Esophagus squamous epithelium (tissue), 5 donors: ENCODE measurements at regions not wholly inside any gene's neighbourhood (a gene's known extent, or its start where the extent isn't known, plus 50 kb on each side); places are given as distances from the start of the nearest gene placed in this dataset.

ENCODE experiments used
- DNase-seq: peaks from one replicate; lab custom pipeline; 2025; lab: John Stamatoyannopoulos, UW
- H3K27ac ChIP-seq, 4 donors: fragments of 200-600 bp; sonication (generic); one replicate each; pipeline ENCODE4 v1.5.1; 2016 to 2019; ENCODE audit warnings: mild to moderate bottlenecking in 1 of 4
- H3K27me3 ChIP-seq, 4 donors: fragments of 200-600 bp; sonication (generic); 1 replicate in 3 of 4; 2 replicates in 1 of 4; pipeline versions ENCODE4 v1.5.1 to v1.6.0; 2017 to 2021; ENCODE audit warnings: antibody characterized with exemption in 1 of 4
- H3K36me3 ChIP-seq, 3 donors: fragments of 200-600 bp; sonication (generic); one replicate each; pipeline ENCODE4 v1.5.1; 2016 to 2019
- H3K4me1 ChIP-seq, 3 donors: fragments of 200-600 bp; sonication (generic); one replicate each; pipeline ENCODE4 v1.5.1; 2017 to 2019
- H3K4me3 ChIP-seq, 4 donors: fragments of 200-600 bp; sonication (generic); 1 replicate in 3 of 4; 2 replicates in 1 of 4; pipeline ENCODE4 v1.5.1; 2016 to 2019; ENCODE audit warnings: mild to moderate bottlenecking in 2 of 4, moderate library complexity in 1 of 4
- H3K9me3 ChIP-seq, 3 donors: fragments of 200-600 bp; sonication (generic); one replicate each; pipeline ENCODE4 v1.5.1; 2016 to 2019
- POLR2A ChIP-seq, 4 donors: fragments of 450-650 bp; IDR thresholded peaks; one replicate each; pipeline ENCODE4 v1.6.1; 2017; ENCODE audit warnings: antibody characterized with exemption in 4 of 4, mild to moderate bottlenecking in 4 of 4, moderate library complexity in 3 of 4
- WGBS, 2 donors: methylation state at CpG; one replicate each; pipeline ENCODE4 v1.1.5; 2018; 5-methylcytosine and 5-hydroxymethylcytosine counted together
- intact Hi-C: fragments of 100-400 bp; cut with DNase I; formaldehyde crosslinking; loops from one replicate; pipeline ENCODE4 v1.15.0; 2022
- TF ChIP-seq, protein P1 (sequence below), 6 experiments: fragments of 450-650 bp in 4 of 6; fragments of 200-600 bp in 2 of 6; sonication (generic) in 2 of 6; IDR thresholded peaks; one replicate each; pipeline ENCODE4 v1.5.1; 2016 to 2019; ENCODE audit warnings: antibody characterized with exemption in 6 of 6, mild to moderate bottlenecking in 4 of 6, moderate library complexity in 4 of 6
- donor health status: DM: yes; HTN: yes; CAD: no.

DNA sequence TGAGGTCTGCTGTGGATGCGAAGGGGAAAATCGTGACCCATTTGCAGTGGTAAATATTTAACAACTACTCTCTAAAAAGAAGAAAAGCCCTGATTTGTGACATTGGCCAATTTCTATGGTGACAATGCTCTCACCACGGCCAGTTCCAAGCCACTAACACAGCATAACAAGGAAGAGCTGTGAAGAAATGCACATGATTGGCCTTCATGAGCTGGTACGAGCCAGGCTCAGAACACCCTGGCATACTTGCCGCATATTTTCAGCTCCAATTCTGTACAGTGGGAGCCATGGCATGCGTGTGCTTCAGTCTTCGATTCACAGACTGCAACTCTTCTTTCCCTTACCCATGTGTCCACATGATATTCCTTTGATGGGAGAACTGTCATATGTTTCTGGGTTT lies 363.9 kb upstream of the CDH5 start:
- H3K4me1 ChIP-seq: peaks cover 0 to 22% (median 0%) of the 10 kb centered on the region in 3 donors
- H3K27me3 ChIP-seq: no peaks in the 10 kb centered on the region
- TF ChIP-seq, protein P1, sequence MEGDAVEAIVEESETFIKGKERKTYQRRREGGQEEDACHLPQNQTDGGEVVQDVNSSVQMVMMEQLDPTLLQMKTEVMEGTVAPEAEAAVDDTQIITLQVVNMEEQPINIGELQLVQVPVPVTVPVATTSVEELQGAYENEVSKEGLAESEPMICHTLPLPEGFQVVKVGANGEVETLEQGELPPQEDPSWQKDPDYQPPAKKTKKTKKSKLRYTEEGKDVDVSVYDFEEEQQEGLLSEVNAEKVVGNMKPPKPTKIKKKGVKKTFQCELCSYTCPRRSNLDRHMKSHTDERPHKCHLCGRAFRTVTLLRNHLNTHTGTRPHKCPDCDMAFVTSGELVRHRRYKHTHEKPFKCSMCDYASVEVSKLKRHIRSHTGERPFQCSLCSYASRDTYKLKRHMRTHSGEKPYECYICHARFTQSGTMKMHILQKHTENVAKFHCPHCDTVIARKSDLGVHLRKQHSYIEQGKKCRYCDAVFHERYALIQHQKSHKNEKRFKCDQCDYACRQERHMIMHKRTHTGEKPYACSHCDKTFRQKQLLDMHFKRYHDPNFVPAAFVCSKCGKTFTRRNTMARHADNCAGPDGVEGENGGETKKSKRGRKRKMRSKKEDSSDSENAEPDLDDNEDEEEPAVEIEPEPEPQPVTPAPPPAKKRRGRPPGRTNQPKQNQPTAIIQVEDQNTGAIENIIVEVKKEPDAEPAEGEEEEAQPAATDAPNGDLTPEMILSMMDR (IDR thresholded peaks at IDR 0.05): no peak
- no peak for TF ChIP-seq POLR2A (IDR thresholded peaks at IDR 0.05)
- no peak overlapping the region for H3K4me3 ChIP-seq
- 80 to 81% methylated on average over 7 of the region's 7 CpGs for WGBS, 2 donors
- intact Hi-C loops: no loop called here
- no peak for DNase-seq
- H3K9me3 ChIP-seq: no peaks in the 10 kb centered on the region
- H3K36me3 ChIP-seq: no peaks in the 10 kb centered on the region
- H3K27ac ChIP-seq: peak overlapping the region in 1 of 4 donors; percentile 33

DNA sequence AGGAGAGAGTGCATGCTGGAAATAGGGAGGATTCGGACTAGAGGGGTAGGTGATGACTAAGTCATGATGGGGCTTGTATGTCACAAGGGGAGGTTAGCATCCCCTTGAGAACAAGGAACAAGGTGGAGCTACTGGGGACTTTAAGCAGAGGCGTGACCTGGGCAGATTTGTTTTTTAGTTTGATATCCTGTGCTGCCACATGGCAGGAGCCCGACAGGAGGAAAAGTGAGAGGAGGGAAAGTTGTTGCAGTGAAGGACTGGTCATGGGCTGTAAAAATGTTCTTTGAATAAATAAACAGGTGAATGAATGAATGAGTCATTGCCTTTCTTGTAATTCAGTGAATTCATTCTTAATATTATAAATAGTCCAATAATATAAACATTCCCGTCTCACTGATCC lies 365.1 kb upstream of the CDH5 start:
- intact Hi-C loops: no loop called here
- no peak overlapping the region for H3K27ac ChIP-seq
- WGBS, 2 donors: 43 to 44% methylated on average over 4 of the region's 4 CpGs

DNA sequence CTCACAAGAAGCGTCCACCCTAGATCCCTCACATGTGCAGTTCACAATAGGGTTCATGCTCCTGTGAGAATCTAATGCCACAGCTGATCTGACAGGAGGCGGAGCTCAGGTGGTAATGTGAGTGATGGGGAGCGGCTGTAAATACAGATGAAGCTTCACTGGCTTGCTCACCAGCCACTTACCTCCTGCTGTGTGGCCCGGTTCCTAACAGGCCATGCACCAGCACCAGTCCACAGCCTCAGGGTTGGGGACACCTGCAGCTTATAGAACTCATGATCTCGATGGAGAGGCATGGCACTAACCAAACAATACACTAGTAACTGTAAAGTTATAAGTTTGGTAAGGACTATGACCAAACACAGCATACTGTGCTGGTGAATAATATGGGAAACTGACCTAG lies 368.0 kb upstream of the CDH5 start:
- TF ChIP-seq POLR2A (IDR thresholded peaks at IDR 0.05): no peak
- TF ChIP-seq, protein P1 (IDR thresholded peaks at IDR 0.05): no peak
- intact Hi-C loops: no loop called here

More for the DNA sequence above, 365.1 kb upstream of the CDH5 start:
- Histone ChIP-seq H3K4me1 (peaks cover 0 to 22% (median 0%) of the 10 kb centered on the region in 3 donors), H3K27me3 (no peaks in the 10 kb centered on the region), H3K4me3 (no peak overlapping the region), H3K36me3 (no peaks in the 10 kb centered on the region), H3K9me3 (no peaks in the 10 kb centered on the region)
- no peak for DNase-seq
- TF ChIP-seq, protein P1 (IDR thresholded peaks at IDR 0.05): no peak
- no peak for TF ChIP-seq POLR2A (IDR thresholded peaks at IDR 0.05)

DNA sequence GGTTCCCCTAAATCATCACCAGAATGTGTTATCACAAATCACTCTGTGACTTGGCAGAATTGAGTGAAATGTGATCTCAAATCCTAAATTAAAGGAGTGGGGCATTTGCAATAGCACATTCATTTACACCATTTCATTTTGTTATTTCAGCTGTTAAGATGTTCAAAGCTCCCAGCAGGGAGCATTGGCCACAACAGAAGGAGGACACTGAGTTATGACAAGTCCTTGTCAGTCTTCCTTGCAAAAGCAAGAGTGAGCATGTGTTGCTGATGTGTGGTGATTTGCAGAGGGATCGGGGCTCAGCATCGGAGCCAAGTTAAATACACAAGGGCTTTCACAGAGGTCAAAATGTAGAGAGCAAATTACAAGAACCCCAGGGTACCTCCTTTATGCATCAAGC lies 372.2 kb upstream of the CDH5 start:
- H3K27ac ChIP-seq: no peak overlapping the region
- no peak overlapping the region for H3K4me3 ChIP-seq
- DNase-seq: no peak
- intact Hi-C loops: no loop called here
- H3K4me1 ChIP-seq: no peaks in the 10 kb centered on the region
- H3K9me3 ChIP-seq: no peaks in the 10 kb centered on the region
- no peaks in the 10 kb centered on the region for H3K36me3 ChIP-seq
- 28 to 40% methylated on average over 1 to 2 of the region's 2 CpGs for WGBS, 2 donors
- TF ChIP-seq POLR2A (IDR thresholded peaks at IDR 0.05): no peak
- TF ChIP-seq, protein P1 (IDR thresholded peaks at IDR 0.05): no peak
- H3K27me3 ChIP-seq: no peaks in the 10 kb centered on the region

More for the DNA sequence above, 368.0 kb upstream of the CDH5 start:
- no peak overlapping the region for H3K27ac ChIP-seq
- H3K9me3 ChIP-seq: no peaks in the 10 kb centered on the region
- H3K27me3 ChIP-seq: no peaks in the 10 kb centered on the region
- no peak for DNase-seq
- H3K4me3 ChIP-seq: no peak overlapping the region
- WGBS, 2 donors: 38 to 55% methylated on average over 4 to 5 of the region's 5 CpGs
- peaks cover 0 to 9% (median 0%) of the 10 kb centered on the region in 3 donors for H3K4me1 ChIP-seq
- H3K36me3 ChIP-seq: no peaks in the 10 kb centered on the region

DNA sequence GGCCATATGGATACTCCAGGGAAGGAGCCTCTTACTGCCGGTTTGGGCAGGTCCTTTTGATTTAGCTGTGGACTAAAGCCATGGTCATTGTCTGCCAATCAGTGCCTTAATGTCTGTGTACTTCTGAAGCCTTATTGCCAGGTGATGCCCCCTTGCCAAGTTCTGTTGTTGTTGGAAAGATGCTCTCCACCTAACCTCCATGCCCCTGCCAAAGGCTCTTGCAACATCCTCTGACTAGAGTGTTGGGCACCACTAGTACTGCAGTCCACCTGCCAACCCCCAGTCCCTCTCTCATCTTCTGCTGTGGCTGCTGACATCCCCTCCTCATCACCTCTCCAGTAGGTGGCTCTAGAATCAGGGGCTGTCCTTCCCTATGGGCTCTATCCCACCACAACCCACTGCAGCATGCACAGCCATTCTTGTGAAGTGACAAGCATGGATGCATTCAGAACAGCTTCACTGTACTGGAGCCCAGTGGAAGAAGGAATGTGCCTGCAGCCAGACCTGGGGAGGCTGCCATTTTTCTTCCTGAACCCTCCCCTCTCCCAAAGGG lies 375.3 kb upstream of the CDH5 start:
- TF ChIP-seq, protein P1 (IDR thresholded peaks at IDR 0.05): no peak
- TF ChIP-seq POLR2A (IDR thresholded peaks at IDR 0.05): no peak
- H3K4me1 ChIP-seq: no peaks in the 10 kb centered on the region
- H3K27ac ChIP-seq: no peak overlapping the region
- no peaks in the 10 kb centered on the region for H3K9me3 ChIP-seq
- no peak for DNase-seq
- WGBS, 2 donors: 40 to 50% methylated on average over 1 of the region's 1 CpG
- H3K4me3 ChIP-seq: no peak overlapping the region
- no peaks in the 10 kb centered on the region for H3K36me3 ChIP-seq
- intact Hi-C loops: no loop called here
- H3K27me3 ChIP-seq: no peaks in the 10 kb centered on the region
